Hepatocyte (in vitro differentiated cells): ENCODE measurements at regions not wholly inside any gene's neighbourhood (a gene's known extent, or its start where the extent isn't known, plus 50 kb on each side); places are given as distances from the start of the nearest gene placed in this dataset.

ENCODE experiments used
- DNase-seq: peaks from one replicate; pipeline ENCODE4 v3.0.0-alpha.2; 2016; ENCODE audit warnings: low spot score
- H2AFZ ChIP-seq: fragments of 200-600 bp; sonication (generic); 2 replicates; pipeline ENCODE4 v1.6.0; 2016; ENCODE audit warnings: antibody characterized with exemption, mild to moderate bottlenecking
- H3K27ac ChIP-seq: fragments of 200-600 bp; sonication (generic); 2 replicates; pipeline ENCODE4 v1.5.1; 2016; ENCODE audit warnings: mild to moderate bottlenecking
- H3K27me3 ChIP-seq: fragments of 200-600 bp; sonication (generic); 2 replicates; pipeline ENCODE4 v1.6.1; 2016
- H3K36me3 ChIP-seq: fragments of 200-600 bp; sonication (generic); replicated peaks from 2 replicates; pipeline ENCODE4 v1.5.1; 2016; ENCODE audit warnings: low read depth; ENCODE audit not compliant: insufficient read depth
- H3K4me1 ChIP-seq: fragments of 200-600 bp; sonication (generic); 2 replicates; pipeline ENCODE4 v1.5.1; 2016; ENCODE audit warnings: mild to moderate bottlenecking, moderate library complexity; ENCODE audit not compliant: insufficient read depth
- H3K4me2 ChIP-seq: fragments of 200-600 bp; sonication (generic); 2 replicates; pipeline ENCODE4 v1.6.0; 2016
- H3K4me3 ChIP-seq: fragments of 200-600 bp; sonication (generic); 2 replicates; pipeline ENCODE4 v1.5.1; 2016; ENCODE audit warnings: mild to moderate bottlenecking
- H3K79me2 ChIP-seq: fragments of 200-600 bp; sonication (generic); 2 replicates; pipeline ENCODE4 v1.6.0; 2017; ENCODE audit warnings: mild to moderate bottlenecking
- H3K9me2 ChIP-seq: fragments of 200-600 bp; sonication (generic); replicated peaks from 2 replicates; pipeline ENCODE4 v1.6.0; 2017; ENCODE audit warnings: mild to moderate bottlenecking; ENCODE audit not compliant: insufficient read depth
- H3K9me3 ChIP-seq: fragments of 200-600 bp; sonication (generic); 2 replicates; pipeline ENCODE4 v1.5.1; 2016; ENCODE audit warnings: low read depth, mild to moderate bottlenecking
- H4K20me1 ChIP-seq: fragments of 200-600 bp; sonication (generic); 2 replicates; pipeline ENCODE4 v1.6.0; 2016; ENCODE audit warnings: mild to moderate bottlenecking; ENCODE audit not compliant: insufficient read depth, poor library complexity, severe bottlenecking
- EZH2 ChIP-seq: fragments of 200-600 bp; sonication (generic); IDR thresholded peaks from 2 replicates; pipeline ENCODE4 v1.6.1; 2016; ENCODE audit warnings: antibody characterized with exemption, mild to moderate bottlenecking, borderline replicate concordance
- EZH2phosphoT487 ChIP-seq: fragments of 200-600 bp; sonication (generic); IDR thresholded peaks from one replicate; pipeline ENCODE4 v1.6.1; 2018; ENCODE audit warnings: antibody characterized with exemption, mild to moderate bottlenecking, low read depth, moderate library complexity; ENCODE audit not compliant: unreplicated experiment, severe bottlenecking
- WGBS: methylation state at CpG from one replicate; pipeline ENCODE4 v1.1.6; 2016; ENCODE audit warnings: low lambda C conversion rate; ENCODE audit errors: missing lambda C conversion rate; 5-methylcytosine and 5-hydroxymethylcytosine counted together
- TF ChIP-seq, protein P1 (sequence below): fragments of 200-600 bp; sonication (generic); IDR thresholded peaks from 2 replicates; pipeline ENCODE4 v1.5.1; 2016; ENCODE audit warnings: antibody characterized with exemption, mild to moderate bottlenecking; ENCODE audit not compliant: poor library complexity

DNA sequence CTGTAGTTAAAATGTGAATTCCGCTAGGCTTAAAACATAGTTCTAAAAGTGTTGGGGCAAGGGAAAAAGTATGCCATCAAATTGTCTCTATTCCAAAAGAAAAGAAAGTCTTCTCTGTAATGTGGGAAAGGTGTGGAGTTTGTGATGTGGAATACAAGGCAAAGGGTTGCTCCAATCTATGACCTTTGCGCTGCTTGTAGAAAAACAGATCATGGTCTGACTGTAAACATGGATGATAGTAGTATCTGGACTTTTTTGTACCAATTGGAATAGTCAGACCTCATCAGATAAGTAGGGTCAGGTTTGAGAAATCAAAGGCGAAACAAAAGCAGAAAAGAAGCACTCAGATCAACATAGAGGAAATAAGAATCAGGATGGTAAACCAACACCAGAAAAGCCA is 372.3 kb downstream of the TFEC start:
- DNase-seq = no peak
- WGBS = 51% methylated on average over 3 of the region's 3 CpGs
- Histone ChIP-seq H3K9me2 (no peaks in the 10 kb centered on the region), H4K20me1 (no peaks in the 10 kb centered on the region), H3K4me1 (peaks cover 8% of the 10 kb centered on the region), H2AFZ (no peak overlapping the region), H3K27ac (no peak overlapping the region), H3K27me3 (no peaks in the 10 kb centered on the region), H3K9me3 (no peaks in the 10 kb centered on the region), H3K79me2 (no peaks in the 10 kb centered on the region), H3K4me2 (no peak overlapping the region), H3K4me3 (no peak overlapping the region), H3K36me3 (no peaks in the 10 kb centered on the region)
- no peak for TF ChIP-seq EZH2phosphoT487
- TF ChIP-seq, protein P1, sequence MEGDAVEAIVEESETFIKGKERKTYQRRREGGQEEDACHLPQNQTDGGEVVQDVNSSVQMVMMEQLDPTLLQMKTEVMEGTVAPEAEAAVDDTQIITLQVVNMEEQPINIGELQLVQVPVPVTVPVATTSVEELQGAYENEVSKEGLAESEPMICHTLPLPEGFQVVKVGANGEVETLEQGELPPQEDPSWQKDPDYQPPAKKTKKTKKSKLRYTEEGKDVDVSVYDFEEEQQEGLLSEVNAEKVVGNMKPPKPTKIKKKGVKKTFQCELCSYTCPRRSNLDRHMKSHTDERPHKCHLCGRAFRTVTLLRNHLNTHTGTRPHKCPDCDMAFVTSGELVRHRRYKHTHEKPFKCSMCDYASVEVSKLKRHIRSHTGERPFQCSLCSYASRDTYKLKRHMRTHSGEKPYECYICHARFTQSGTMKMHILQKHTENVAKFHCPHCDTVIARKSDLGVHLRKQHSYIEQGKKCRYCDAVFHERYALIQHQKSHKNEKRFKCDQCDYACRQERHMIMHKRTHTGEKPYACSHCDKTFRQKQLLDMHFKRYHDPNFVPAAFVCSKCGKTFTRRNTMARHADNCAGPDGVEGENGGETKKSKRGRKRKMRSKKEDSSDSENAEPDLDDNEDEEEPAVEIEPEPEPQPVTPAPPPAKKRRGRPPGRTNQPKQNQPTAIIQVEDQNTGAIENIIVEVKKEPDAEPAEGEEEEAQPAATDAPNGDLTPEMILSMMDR = no peak

- peak overlapping the region; percentile 8 for H3K4me2 ChIP-seq
- H3K79me2 ChIP-seq = no peaks in the 10 kb centered on the region
- H3K27me3 ChIP-seq = no peaks in the 10 kb centered on the region
- no peaks in the 10 kb centered on the region for H3K9me2 ChIP-seq
- no peaks in the 10 kb centered on the region for H3K9me3 ChIP-seq
- no peaks in the 10 kb centered on the region for H4K20me1 ChIP-seq
- TF ChIP-seq, protein P1 = no peak
- TF ChIP-seq EZH2 (no peak), EZH2phosphoT487 (no peak)
- H3K4me1 ChIP-seq = peaks cover 8% of the 10 kb centered on the region
- 78% methylated on average over 2 of the region's 2 CpGs for WGBS
- no peak overlapping the region for H2AFZ ChIP-seq
- peak overlapping the region; percentile 32 for H3K27ac ChIP-seq
- no peak overlapping the region for H3K4me3 ChIP-seq
- DNase-seq = no peak
- H3K36me3 ChIP-seq = no peaks in the 10 kb centered on the region
Measured at GRCh38 chr7:115654384-115655214, 376.0 kb downstream of the TFEC start.

DNA sequence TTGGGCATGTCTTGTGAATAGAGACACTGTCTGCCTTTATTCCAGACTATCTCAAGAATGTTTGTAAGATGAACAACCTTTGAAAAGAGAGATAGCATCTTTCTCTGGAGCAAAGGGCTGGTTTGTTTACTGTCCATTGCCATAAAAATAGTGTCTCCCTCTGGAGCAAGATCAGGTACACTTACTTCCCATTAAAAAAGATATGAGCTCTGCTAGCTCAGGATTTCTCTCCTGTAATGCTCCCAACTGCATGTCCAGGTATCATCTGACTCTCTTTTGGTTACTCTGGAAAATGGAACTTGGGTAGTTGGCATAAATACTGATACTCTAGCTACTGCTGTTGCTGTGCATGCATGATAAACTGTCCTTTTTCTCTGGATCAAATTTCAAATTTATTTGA is 381.1 kb downstream of the TFEC start:
- no peak for DNase-seq
- no peaks in the 10 kb centered on the region for H3K9me2 ChIP-seq
- H3K4me3 ChIP-seq = no peak overlapping the region
- H3K4me1 ChIP-seq = no peaks in the 10 kb centered on the region
- no peak overlapping the region for H3K4me2 ChIP-seq
- no peak overlapping the region for H3K27ac ChIP-seq
- no peaks in the 10 kb centered on the region for H4K20me1 ChIP-seq
- no peaks in the 10 kb centered on the region for H3K27me3 ChIP-seq
- H2AFZ ChIP-seq = no peak overlapping the region
- H3K36me3 ChIP-seq = no peaks in the 10 kb centered on the region
- TF ChIP-seq, protein P1 = no peak
- TF ChIP-seq EZH2phosphoT487 = no peak
- TF ChIP-seq EZH2 = no peak
- no peaks in the 10 kb centered on the region for H3K79me2 ChIP-seq
- H3K9me3 ChIP-seq = no peaks in the 10 kb centered on the region
